ENCODE measurements at regions not wholly inside any gene's neighbourhood (a gene's known extent, or its start where the extent isn't known, plus 50 kb on each side); places are given as distances from the start of the nearest gene placed in this dataset.

GRCh38 chr3:163572856-163573255 lies 1505.4 kb downstream of the SI start:
- no peak overlapping the region for H3K4me3 ChIP-seq
- POLR2A ChIA-PET, result no interaction called here
- DNase-seq (ENCODE audit: low read depth in 1 of 2, low spot score in 1 of 2) (no peak), ATAC-seq (no peak), FAIRE-seq (no peak)
- H3K9me3 ChIP-seq, result no peaks in the 10 kb centered on the region
- CTCF ChIA-PET, result no interaction called here
- no peak for TF ChIP-seq FOSB (CRISPR knock-in tag; IDR thresholded peaks at IDR 0.05)
- no peak for TF ChIP-seq ZFP36 (IDR thresholded peaks at IDR 0.05; ENCODE audit: borderline replicate concordance, partially characterized antibody)
- no peak for TF ChIP-seq BCL3 (IDR thresholded peaks at IDR 0.05)
- no peak for TF ChIP-seq EHF (CRISPR knock-in tag; IDR thresholded peaks at IDR 0.05)
- TF ChIP-seq MAFK (IDR thresholded peaks at IDR 0.05; ENCODE audit: partially characterized antibody), result no peak
- no peak for TF ChIP-seq FOSL2 (IDR thresholded peaks at IDR 0.05)
- TF ChIP-seq FOSL2 (CRISPR knock-in tag; IDR thresholded peaks at IDR 0.05), result no peak
- no peak for TF ChIP-seq TFCP2L1 (CRISPR knock-in tag; IDR thresholded peaks at IDR 0.05)
- no peak for TF ChIP-seq POLR2A (IDR thresholded peaks at IDR 0.05; ENCODE audit: low read length)
- TF ChIP-seq, protein P1, sequence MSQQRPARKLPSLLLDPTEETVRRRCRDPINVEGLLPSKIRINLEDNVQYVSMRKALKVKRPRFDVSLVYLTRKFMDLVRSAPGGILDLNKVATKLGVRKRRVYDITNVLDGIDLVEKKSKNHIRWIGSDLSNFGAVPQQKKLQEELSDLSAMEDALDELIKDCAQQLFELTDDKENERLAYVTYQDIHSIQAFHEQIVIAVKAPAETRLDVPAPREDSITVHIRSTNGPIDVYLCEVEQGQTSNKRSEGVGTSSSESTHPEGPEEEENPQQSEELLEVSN (IDR thresholded peaks at IDR 0.05; ENCODE audit: borderline replicate concordance, low read depth), result no peak
- TF ChIP-seq, protein P2, sequence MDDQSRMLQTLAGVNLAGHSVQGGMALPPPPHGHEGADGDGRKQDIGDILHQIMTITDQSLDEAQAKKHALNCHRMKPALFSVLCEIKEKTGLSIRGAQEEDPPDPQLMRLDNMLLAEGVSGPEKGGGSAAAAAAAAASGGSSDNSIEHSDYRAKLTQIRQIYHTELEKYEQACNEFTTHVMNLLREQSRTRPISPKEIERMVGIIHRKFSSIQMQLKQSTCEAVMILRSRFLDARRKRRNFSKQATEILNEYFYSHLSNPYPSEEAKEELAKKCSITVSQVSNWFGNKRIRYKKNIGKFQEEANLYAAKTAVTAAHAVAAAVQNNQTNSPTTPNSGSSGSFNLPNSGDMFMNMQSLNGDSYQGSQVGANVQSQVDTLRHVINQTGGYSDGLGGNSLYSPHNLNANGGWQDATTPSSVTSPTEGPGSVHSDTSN (IDR thresholded peaks at IDR 0.05), result no peak
- TF ChIP-seq MYC (IDR thresholded peaks at IDR 0.05; ENCODE audit: borderline replicate concordance, low read length), result no peak
- no peak overlapping the region for H3K27ac ChIP-seq
- no peaks in the 10 kb centered on the region for H3K4me1 ChIP-seq
- WGBS (ENCODE audit: missing lambda C conversion rate), result 4% methylated on average over 1 of the region's 1 CpG
- H3K4me2 ChIP-seq, result no peak overlapping the region

- H3K4me1 ChIP-seq, result no peaks in the 10 kb centered on the region
- WGBS (ENCODE audit: missing lambda C conversion rate), result 20% methylated on average over 1 of the region's 1 CpG
- ChIA-PET POLR2A (no interaction called here), CTCF (no interaction called here)
- DNase-seq (ENCODE audit: low read depth in 1 of 2, low spot score in 1 of 2), result no peak
- TF ChIP-seq PHF8 (IDR thresholded peaks at IDR 0.05; ENCODE audit: borderline replicate concordance, low read depth), result no peak
- no peak for TF ChIP-seq GATA3 (IDR thresholded peaks at IDR 0.05; ENCODE audit: borderline replicate concordance)
- TF ChIP-seq BHLHE40 (IDR thresholded peaks at IDR 0.05; ENCODE audit: low read depth, low read length), result no peak
- H3K27ac ChIP-seq, result no peak overlapping the region
- no peak for FAIRE-seq
- no peak overlapping the region for H3K4me3 ChIP-seq
- H3K9me3 ChIP-seq, result no peaks in the 10 kb centered on the region
- H3K4me2 ChIP-seq, result no peak overlapping the region
- ATAC-seq, result no peak
Measured at GRCh38 chr3:163563485-163563884, 1514.8 kb downstream of the SI start.

GRCh38 chr3:163562625-163563024 lies 1515.7 kb downstream of the SI start:
- no peak for DNase-seq (ENCODE audit: low read depth in 1 of 2, low spot score in 1 of 2)
- Histone ChIP-seq H3K4me1 (no peaks in the 10 kb centered on the region), H3K27ac (no peak overlapping the region), H3K4me3 (no peak overlapping the region), H3K4me2 (no peak overlapping the region), H3K9me3 (no peaks in the 10 kb centered on the region)
- FAIRE-seq, result no peak
- ChIA-PET POLR2A (no interaction called here), CTCF (no interaction called here)
- no peak for ATAC-seq
- 8% methylated on average over 2 of the region's 2 CpGs for WGBS (ENCODE audit: missing lambda C conversion rate)
- TF ChIP-seq NPAS2 (CRISPR knock-in tag; IDR thresholded peaks at IDR 0.05; ENCODE audit: borderline replicate concordance), result no peak
- no peak for TF ChIP-seq RAD21 (conservative IDR thresholded peaks at IDR 0.05 in 1 of 2, IDR thresholded peaks at IDR 0.05 in 1 of 2)

DNA sequence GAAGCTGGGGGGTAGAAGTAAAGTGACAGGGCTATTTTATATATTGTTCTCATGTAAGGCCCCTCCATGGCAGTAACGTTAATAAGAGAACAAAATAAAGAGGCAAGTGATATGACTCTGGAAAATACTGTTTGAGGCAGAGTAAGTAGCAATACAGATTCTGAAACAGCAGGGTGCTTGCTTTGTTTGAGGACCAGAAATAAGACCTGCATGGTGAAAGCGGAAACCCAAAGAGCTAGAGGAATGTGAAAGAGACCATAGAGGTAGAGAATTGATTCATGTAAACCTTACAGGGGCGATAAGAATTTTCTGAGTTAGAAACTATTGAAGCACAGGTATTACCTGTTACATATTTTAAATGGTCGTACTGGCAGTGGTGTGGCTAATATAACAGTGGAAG lies 1517.1 kb downstream of the SI start:
- DNase-seq (ENCODE audit: low read depth in 1 of 2, low spot score in 1 of 2) (no peak), ATAC-seq (no peak), FAIRE-seq (no peak)
- POLR2A ChIA-PET, result no interaction called here
- TF ChIP-seq, protein P1 (IDR thresholded peaks at IDR 0.05; ENCODE audit: borderline replicate concordance, low read depth), result no peak
- TF ChIP-seq RCOR1 (IDR thresholded peaks at IDR 0.05; ENCODE audit: low read depth, low read length) (no peak), CBX2 (IDR thresholded peaks at IDR 0.05; ENCODE audit: borderline replicate concordance, low read depth) (no peak), FOXS1 (CRISPR knock-in tag; IDR thresholded peaks at IDR 0.05) (no peak), KDM5A (IDR thresholded peaks at IDR 0.05) (no peak), PHF8 (IDR thresholded peaks at IDR 0.05; ENCODE audit: borderline replicate concordance, low read depth) (no peak), HOXB13 (CRISPR knock-in tag; IDR thresholded peaks at IDR 0.05; ENCODE audit: low read depth) (no peak), RARB (CRISPR knock-in tag; IDR thresholded peaks at IDR 0.05) (no peak), NPAS2 (CRISPR knock-in tag; IDR thresholded peaks at IDR 0.05; ENCODE audit: borderline replicate concordance) (no peak), NFE2L2 (conservative IDR thresholded peaks at IDR 0.05; ENCODE audit: low read length) (no peak), POLR2A (IDR thresholded peaks at IDR 0.05; ENCODE audit: low read length) (no peak), CHD4 (IDR thresholded peaks at IDR 0.05; ENCODE audit: borderline replicate concordance) (no peak), HEYL (CRISPR knock-in tag; IDR thresholded peaks at IDR 0.05) (no peak)
- TF ChIP-seq, protein P2 (IDR thresholded peaks at IDR 0.05), result no peak
- TF ChIP-seq, protein P3, sequence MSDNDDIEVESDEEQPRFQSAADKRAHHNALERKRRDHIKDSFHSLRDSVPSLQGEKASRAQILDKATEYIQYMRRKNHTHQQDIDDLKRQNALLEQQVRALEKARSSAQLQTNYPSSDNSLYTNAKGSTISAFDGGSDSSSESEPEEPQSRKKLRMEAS (IDR thresholded peaks at IDR 0.05), result no peak
- Histone ChIP-seq H3K4me1 (no peaks in the 10 kb centered on the region), H3K9me3 (no peaks in the 10 kb centered on the region), H3K4me3 (no peak overlapping the region), H3K4me2 (no peak overlapping the region), H3K27ac (no peak overlapping the region)
- CTCF ChIA-PET, result no interaction called here
- WGBS (ENCODE audit: missing lambda C conversion rate), result 36% methylated on average over 4 of the region's 4 CpGs

All from A549 (cell line).